NCI-H82 treated with DMSO at 0.1 percent for 48 hours (cell line): ENCODE measurements at regions not wholly inside any gene's neighbourhood (a gene's known extent, or its start where the extent isn't known, plus 50 kb on each side); places are given as distances from the start of the nearest gene placed in this dataset.

ENCODE experiments used
- DNase-seq: peaks from one replicate; lab custom pipeline; 2025; ENCODE audit not compliant: unreplicated experiment; lab: John Stamatoyannopoulos, UW

DNA sequence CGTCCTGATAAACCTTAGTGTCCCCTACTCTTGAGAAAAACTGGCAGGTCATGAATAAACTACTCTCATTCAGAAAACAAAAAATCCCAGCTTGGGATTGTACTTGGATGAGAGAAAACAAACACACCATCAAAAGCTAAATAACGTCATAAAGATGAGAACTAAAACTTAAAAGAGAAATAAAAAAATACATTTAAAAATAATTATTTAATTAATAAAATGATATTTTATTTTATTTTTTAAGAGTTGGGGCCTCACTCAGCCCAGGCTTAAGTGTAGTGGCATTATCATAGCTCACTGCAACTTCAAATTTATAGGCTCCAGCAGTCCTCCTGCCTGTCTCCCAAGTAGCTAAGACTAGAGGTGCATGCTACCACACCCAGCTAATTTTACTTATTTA, 125.4 kb upstream of the CA10 start:
- no peak for DNase-seq

- no peak for DNase-seq
Observed at GRCh38 chr17:52276381-52277008, 118.0 kb upstream of the CA10 start.

DNA sequence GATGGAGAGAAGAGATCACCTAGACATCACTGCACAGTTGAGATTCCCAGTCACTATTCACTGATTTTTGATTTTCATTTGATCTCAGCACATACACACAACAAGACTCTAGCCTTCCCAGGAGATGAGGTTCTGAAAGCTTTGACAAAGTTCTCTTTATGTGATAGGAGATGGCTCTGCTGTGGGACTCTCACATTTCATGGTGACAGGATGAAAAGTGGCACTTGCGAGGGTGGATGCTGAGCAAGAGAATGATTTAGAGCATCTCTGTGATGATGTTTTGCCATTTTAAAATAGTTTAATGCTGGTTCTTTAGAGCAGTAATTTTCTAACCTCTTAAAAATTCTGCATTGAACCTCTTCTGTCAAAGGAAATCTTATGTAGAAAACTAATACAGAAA, 113.3 kb upstream of the CA10 start:
- DNase-seq, result no peak

GRCh38 chr17:52255347-52255746, 96.8 kb upstream of the CA10 start:
- DNase-seq, result no peak

GRCh38 chr17:52244689-52245088, 86.2 kb upstream of the CA10 start:
- DNase-seq, result no peak

GRCh38 chr17:52242268-52242667, 83.8 kb upstream of the CA10 start:
- DNase-seq, result no peak

DNA sequence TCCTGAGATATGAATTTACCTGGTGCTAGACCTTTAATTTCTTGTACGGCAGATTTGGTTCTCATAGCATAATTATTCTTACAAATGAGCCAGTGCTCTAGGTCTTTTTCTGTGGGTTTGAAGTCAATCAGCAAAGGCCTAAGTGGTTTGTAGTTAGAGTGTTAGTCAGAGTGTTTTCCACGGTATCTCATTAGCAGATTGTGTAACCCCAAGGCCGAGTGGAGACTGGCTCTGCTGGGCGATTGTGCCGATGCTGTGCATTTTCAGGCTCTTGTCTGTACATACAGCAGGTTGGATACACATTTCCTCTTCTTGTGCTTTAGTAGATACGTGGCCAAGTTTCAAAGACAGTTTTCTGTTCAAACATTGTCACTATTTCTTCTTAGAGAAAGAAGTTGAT, 78.6 kb upstream of the CA10 start:
- no peak for DNase-seq

- peak; percentile 26 for DNase-seq
Observed at GRCh38 chr17:52235516-52235915, 77.0 kb upstream of the CA10 start.

- DNase-seq, result no peak
Observed at GRCh38 chr17:52233632-52234031, 75.1 kb upstream of the CA10 start.

- no peak for DNase-seq
Observed at GRCh38 chr17:52233176-52233575, 74.7 kb upstream of the CA10 start.

GRCh38 chr17:52228823-52229222, 70.3 kb upstream of the CA10 start:
- no peak for DNase-seq

GRCh38 chr17:52227926-52228325, 69.4 kb upstream of the CA10 start:
- DNase-seq, result no peak

GRCh38 chr17:52213451-52213850, 54.9 kb upstream of the CA10 start:
- no peak for DNase-seq

DNA sequence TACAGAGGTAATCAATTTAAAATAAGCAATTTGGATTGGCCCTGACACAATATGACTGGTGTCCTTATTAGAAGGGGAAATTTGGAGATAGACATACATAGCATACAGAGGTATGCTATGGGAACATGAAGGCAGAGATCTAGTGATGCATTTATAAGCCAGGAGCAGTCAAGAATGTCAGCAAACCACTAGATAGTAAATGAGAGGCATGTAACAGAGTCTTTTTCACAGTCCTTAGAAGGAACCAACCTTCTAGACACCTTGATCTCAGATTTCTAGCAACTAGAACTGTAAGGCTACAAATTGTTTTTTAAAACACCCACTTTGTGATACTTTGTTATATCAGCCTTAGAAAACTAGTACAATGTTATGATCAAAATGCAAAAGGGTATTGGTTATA, 54.3 kb upstream of the CA10 start:
- no peak for DNase-seq

- DNase-seq, result no peak
Observed at GRCh38 chr17:52209507-52209906, 51.0 kb upstream of the CA10 start.
